C4-2B (cell line): ENCODE measurements at regions not wholly inside any gene's neighbourhood (a gene's known extent, or its start where the extent isn't known, plus 50 kb on each side); places are given as distances from the start of the nearest gene placed in this dataset.

Experiments
- ZFX ChIP-seq: fragments of 450-650 bp; IDR thresholded peaks from 2 replicates; pipeline ENCODE4 v1.6.1; 2017
- TF ChIP-seq, protein P1 (sequence below): fragments of 450-650 bp; conservative IDR thresholded peaks from 2 replicates; pipeline ENCODE4 v1.5.1; 2017; ENCODE audit warnings: mild to moderate bottlenecking

DNA sequence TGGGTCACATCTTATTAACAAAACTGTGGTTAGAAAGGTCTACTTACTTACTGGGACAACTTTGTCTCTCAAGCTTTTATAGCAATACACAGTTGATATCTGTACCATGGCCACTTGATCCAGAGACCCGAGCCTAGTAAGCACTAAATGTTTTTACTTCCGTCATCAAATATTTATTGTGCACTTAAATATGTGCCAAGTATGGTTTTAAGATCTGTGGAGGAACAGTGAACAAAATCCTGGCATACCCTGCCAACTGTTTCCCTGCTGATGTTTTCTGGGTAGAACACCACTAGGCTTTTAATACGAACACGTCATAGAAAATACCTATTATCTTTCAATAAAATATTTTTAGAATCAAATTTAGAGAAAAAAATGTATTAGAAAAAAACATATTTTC, 574.8 kb downstream of the HACE1 start:
- TF ChIP-seq, protein P1, sequence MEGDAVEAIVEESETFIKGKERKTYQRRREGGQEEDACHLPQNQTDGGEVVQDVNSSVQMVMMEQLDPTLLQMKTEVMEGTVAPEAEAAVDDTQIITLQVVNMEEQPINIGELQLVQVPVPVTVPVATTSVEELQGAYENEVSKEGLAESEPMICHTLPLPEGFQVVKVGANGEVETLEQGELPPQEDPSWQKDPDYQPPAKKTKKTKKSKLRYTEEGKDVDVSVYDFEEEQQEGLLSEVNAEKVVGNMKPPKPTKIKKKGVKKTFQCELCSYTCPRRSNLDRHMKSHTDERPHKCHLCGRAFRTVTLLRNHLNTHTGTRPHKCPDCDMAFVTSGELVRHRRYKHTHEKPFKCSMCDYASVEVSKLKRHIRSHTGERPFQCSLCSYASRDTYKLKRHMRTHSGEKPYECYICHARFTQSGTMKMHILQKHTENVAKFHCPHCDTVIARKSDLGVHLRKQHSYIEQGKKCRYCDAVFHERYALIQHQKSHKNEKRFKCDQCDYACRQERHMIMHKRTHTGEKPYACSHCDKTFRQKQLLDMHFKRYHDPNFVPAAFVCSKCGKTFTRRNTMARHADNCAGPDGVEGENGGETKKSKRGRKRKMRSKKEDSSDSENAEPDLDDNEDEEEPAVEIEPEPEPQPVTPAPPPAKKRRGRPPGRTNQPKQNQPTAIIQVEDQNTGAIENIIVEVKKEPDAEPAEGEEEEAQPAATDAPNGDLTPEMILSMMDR, result no peak
- TF ChIP-seq ZFX, result no peak
